B cell (primary cell): ENCODE measurements at regions not wholly inside any gene's neighbourhood (a gene's known extent, or its start where the extent isn't known, plus 50 kb on each side); places are given as distances from the start of the nearest gene placed in this dataset.

ENCODE experiments used
- ATAC-seq: fragments of 200-7000 bp; cut with Tn5 transposase; one replicate; pipeline ENCODE4 v1.10.0; 2021; ENCODE audit warnings: low read depth, mild to moderate bottlenecking, moderate number of reproducible peaks, moderate library complexity
- CTCF ChIA-PET: fragments of 350-600 bp; sonication (Branson Sonifier 250); formaldehyde crosslinking; loops from one replicate; lab custom pipeline; 2021; ENCODE audit warnings: antibody characterized with exemption, inconsistent platforms; lab: Charles Lee
- POLR2A ChIA-PET: fragments of 350-600 bp; sonication (Branson Sonifier 250); formaldehyde crosslinking; loops from one replicate; lab custom pipeline; 2021; ENCODE audit warnings: antibody characterized with exemption; lab: Charles Lee
- DNase-seq: peaks from one replicate; pipeline ENCODE4 v3.0.0; 2013
- H2AFZ ChIP-seq: 2 replicates; pipeline ENCODE4 v1.6.1; 2012; ENCODE audit warnings: mild to moderate bottlenecking, low read depth, low read length; ENCODE audit not compliant: insufficient read depth, poor library complexity, severe bottlenecking
- H3K27ac ChIP-seq, 2 donors: 1 replicate in 1 of 2; 2 replicates in 1 of 2; pipeline ENCODE4 v1.5.1; 2012 to 2013; ENCODE audit warnings: low read length in 2 of 2, mild to moderate bottlenecking in 2 of 2, moderate library complexity in 1 of 2
- H3K27me3 ChIP-seq, 4 experiments: fragments of 200-600 bp in 1 of 4; sonication (generic) in 1 of 4; replicated peaks in 1 of 4; 1 replicate in 2 of 4; 2 replicates in 2 of 4; pipeline versions ENCODE4 v1.6.1 to v1.7.0; 2013 to 2016; ENCODE audit warnings: low read length in 3 of 4, mild to moderate bottlenecking in 2 of 4, mixed read lengths in 1 of 4, moderate library complexity in 1 of 4; ENCODE audit not compliant: insufficient read depth in 4 of 4, control insufficient read depth in 3 of 4; ENCODE audit errors: control extremely low read depth in 1 of 4
- H3K36me3 ChIP-seq, 2 experiments: replicated peaks in 1 of 2; 1 replicate in 1 of 2; 2 replicates in 1 of 2; pipeline versions ENCODE4 v1.6.1 to v1.7.1; 2013; ENCODE audit warnings: low read length in 1 of 2; ENCODE audit not compliant: insufficient read depth in 2 of 2, control insufficient read depth in 1 of 2; ENCODE audit errors: control extremely low read depth in 1 of 2, extremely low read depth in 1 of 2
- H3K4me1 ChIP-seq, 2 donors: fragments of 200-600 bp in 1 of 2; sonication (generic) in 1 of 2; 1 replicate in 1 of 2; 2 replicates in 1 of 2; pipeline versions ENCODE4 v1.5.1 to v1.6.1; 2013 to 2017; ENCODE audit warnings: low read length in 2 of 2; ENCODE audit not compliant: control insufficient read depth in 2 of 2, insufficient read depth in 2 of 2
- H3K4me2 ChIP-seq: replicated peaks from 2 replicates; pipeline ENCODE3; 2012; ENCODE audit warnings: mild to moderate bottlenecking, low read depth, low read length; ENCODE audit not compliant: poor library complexity, severe bottlenecking
- H3K4me3 ChIP-seq, 5 experiments: fragments of 200-600 bp in 1 of 5; sonication (generic) in 1 of 5; 1 replicate in 3 of 5; 2 replicates in 2 of 5; pipeline versions ENCODE4 v1.5.1 to v1.7.0; 2011 to 2016; ENCODE audit warnings: low read length in 4 of 5, mild to moderate bottlenecking in 4 of 5, low read depth in 2 of 5, control low read depth in 1 of 5, moderate library complexity in 1 of 5; ENCODE audit not compliant: insufficient read depth in 1 of 5; ENCODE audit errors: control extremely low read depth in 1 of 5, extremely low read depth in 1 of 5
- H3K79me2 ChIP-seq: fragments of 200-600 bp; sonication (generic); one replicate; pipeline ENCODE4 v1.6.0; 2016; ENCODE audit warnings: low read length; ENCODE audit not compliant: control insufficient read depth, insufficient read depth
- H3K9ac ChIP-seq: fragments of 200-600 bp; sonication (generic); 2 replicates; pipeline ENCODE4 v1.6.1; 2017; ENCODE audit warnings: mild to moderate bottlenecking, low read length, moderate library complexity
- H3K9me3 ChIP-seq, 3 donors: one replicate each; pipeline versions ENCODE4 v1.6.1 to v1.7.1; 2013; ENCODE audit warnings: low read length in 2 of 3; ENCODE audit not compliant: control insufficient read depth in 2 of 3, insufficient read depth in 1 of 3; ENCODE audit errors: control extremely low read depth in 1 of 3
- H4K20me1 ChIP-seq: 2 replicates; pipeline ENCODE4 v1.6.0; 2012; ENCODE audit warnings: mild to moderate bottlenecking, low read length; ENCODE audit not compliant: insufficient read depth, control insufficient read depth, poor library complexity, severe bottlenecking
- H3K27ac Mint-ChIP-seq: one replicate; pipeline ENCODE4 v1.8.0; 2021; ENCODE audit warnings: mixed read lengths
- H3K27me3 Mint-ChIP-seq: one replicate; pipeline ENCODE4 v1.8.0; 2021; ENCODE audit warnings: mixed read lengths
- H3K4me1 Mint-ChIP-seq: one replicate; pipeline ENCODE4 v1.8.0; 2021; ENCODE audit warnings: mixed read lengths
- H3K4me3 Mint-ChIP-seq: one replicate; pipeline ENCODE4 v1.8.0; 2021; ENCODE audit warnings: mixed read lengths
- H3K9me3 Mint-ChIP-seq: one replicate; pipeline ENCODE4 v1.8.0; 2022; ENCODE audit warnings: mixed read lengths; ENCODE audit not compliant: insufficient read depth
- EZH2 ChIP-seq: IDR thresholded peaks from 2 replicates; pipeline ENCODE4 v1.6.1; 2012; ENCODE audit warnings: borderline replicate concordance, low read depth, mild to moderate bottlenecking, moderate library complexity, low read length; ENCODE audit not compliant: insufficient read depth, poor library complexity, severe bottlenecking
- WGBS: methylation state at CpG from one replicate; pipeline ENCODE4 v1.1.5; 2013; ENCODE audit warnings: missing lambda C conversion rate; ENCODE audit not compliant: insufficient coverage; 5-methylcytosine and 5-hydroxymethylcytosine counted together
- intact Hi-C: fragments of 100-400 bp; cut with micrococcal nuclease; formaldehyde crosslinking; loops from one replicate; pipeline ENCODE4 v1.10.0; 2022
- TF ChIP-seq, protein P1 (sequence below): fragments of 200-600 bp; IDR thresholded peaks from one replicate; pipeline ENCODE4 v1.8.0; 2022; ENCODE audit warnings: antibody characterized with exemption, mild to moderate bottlenecking

DNA sequence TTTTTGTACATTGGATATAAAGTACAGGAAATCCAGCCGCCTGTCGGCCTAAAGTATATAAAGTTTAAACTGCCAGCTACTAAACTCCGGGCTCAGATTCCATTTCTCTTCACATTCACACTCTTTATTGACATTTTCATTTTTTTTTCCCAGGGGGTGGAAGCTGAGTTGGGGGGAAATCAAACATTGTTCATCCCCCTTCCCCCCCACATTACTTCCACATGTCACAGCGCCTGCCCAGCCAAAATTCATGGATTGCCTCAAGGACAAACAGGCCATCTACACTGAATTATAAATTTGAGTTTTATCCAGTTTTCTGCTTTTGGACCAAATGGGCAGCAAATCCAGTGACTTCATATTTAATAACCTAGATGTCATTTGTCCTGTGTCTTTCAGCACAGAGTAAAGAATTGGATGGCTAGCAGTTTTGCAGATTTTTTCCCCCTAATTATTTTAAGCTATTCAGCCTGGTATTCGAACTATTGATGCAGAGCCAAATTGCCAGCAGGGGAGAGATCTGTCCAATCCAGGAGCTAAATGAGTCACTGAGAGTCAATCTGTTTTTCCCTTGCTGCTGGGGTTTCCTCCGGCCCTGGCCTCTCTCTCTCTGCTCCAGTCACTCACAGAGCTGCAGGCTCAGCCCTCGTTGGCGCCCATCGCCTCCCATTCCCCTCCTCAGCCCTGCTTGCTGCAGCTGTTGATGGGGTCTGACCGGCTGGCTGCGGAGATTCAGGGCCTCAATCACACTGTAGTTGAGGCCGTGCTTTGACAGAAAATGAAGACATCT, 98.0 kb downstream of the LMO4 start:
- no peak for DNase-seq
- H4K20me1 ChIP-seq, result no peaks in the 10 kb centered on the region
- Mint-ChIP-seq H3K4me1 (no peaks in the 10 kb centered on the region), H3K27ac (no peak overlapping the region), H3K9me3 (no peaks in the 10 kb centered on the region), H3K27me3 (no peaks in the 10 kb centered on the region), H3K4me3 (no peak overlapping the region)
- peaks cover 0 to 5% (median 0%) of the 10 kb centered on the region in 3 donors for H3K9me3 ChIP-seq
- no peak overlapping the region for H3K4me2 ChIP-seq
- no peaks in the 10 kb centered on the region for H3K79me2 ChIP-seq
- ChIA-PET CTCF (no interaction called here), POLR2A (no interaction called here)
- H3K36me3 ChIP-seq, result no peaks in the 10 kb centered on the region
- H3K27ac ChIP-seq, result no peak overlapping the region
- ATAC-seq, result no peak
- no peak overlapping the region for H3K9ac ChIP-seq
- intact Hi-C loops, result no loop called here
- H3K4me3 ChIP-seq, result no peak overlapping the region
- no peak overlapping the region for H2AFZ ChIP-seq
- no peaks in the 10 kb centered on the region for H3K4me1 ChIP-seq
- TF ChIP-seq, protein P1, sequence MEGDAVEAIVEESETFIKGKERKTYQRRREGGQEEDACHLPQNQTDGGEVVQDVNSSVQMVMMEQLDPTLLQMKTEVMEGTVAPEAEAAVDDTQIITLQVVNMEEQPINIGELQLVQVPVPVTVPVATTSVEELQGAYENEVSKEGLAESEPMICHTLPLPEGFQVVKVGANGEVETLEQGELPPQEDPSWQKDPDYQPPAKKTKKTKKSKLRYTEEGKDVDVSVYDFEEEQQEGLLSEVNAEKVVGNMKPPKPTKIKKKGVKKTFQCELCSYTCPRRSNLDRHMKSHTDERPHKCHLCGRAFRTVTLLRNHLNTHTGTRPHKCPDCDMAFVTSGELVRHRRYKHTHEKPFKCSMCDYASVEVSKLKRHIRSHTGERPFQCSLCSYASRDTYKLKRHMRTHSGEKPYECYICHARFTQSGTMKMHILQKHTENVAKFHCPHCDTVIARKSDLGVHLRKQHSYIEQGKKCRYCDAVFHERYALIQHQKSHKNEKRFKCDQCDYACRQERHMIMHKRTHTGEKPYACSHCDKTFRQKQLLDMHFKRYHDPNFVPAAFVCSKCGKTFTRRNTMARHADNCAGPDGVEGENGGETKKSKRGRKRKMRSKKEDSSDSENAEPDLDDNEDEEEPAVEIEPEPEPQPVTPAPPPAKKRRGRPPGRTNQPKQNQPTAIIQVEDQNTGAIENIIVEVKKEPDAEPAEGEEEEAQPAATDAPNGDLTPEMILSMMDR, result no peak
- TF ChIP-seq EZH2, result no peak
- H3K27me3 ChIP-seq, result no peaks in the 10 kb centered on the region
- 98% methylated on average over 8 of the region's 12 CpGs for WGBS

DNA sequence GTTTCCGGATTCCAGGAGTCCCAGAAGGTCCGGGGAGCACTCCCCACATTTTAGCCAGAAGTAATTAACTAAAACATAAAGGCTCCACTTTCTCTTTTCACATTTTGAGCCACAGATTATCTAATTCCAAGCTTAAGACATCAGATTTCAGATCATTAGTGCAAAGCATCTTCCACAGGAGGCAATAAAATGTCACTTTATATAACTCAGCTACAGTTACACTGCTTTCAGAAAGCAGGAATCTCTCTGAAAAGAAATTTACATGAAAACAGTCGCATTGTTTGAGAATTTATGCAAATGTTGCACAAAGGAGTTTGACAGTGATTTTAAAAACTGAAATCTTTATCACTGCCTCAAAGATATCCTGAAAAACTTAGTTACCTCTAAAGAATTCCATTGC, 99.7 kb downstream of the LMO4 start:
- Histone ChIP-seq H3K27ac (no peak overlapping the region), H3K79me2 (no peaks in the 10 kb centered on the region), H3K27me3 (no peaks in the 10 kb centered on the region), H3K4me1 (no peaks in the 10 kb centered on the region), H3K4me3 (no peak overlapping the region), H3K4me2 (no peak overlapping the region), H3K36me3 (no peaks in the 10 kb centered on the region), H3K9me3 (peaks cover 0 to 5% (median 0%) of the 10 kb centered on the region in 3 donors), H4K20me1 (no peaks in the 10 kb centered on the region), H2AFZ (no peak overlapping the region), H3K9ac (no peak overlapping the region)
- CTCF ChIA-PET, result no interaction called here
- no peak for DNase-seq
- POLR2A ChIA-PET, result no interaction called here
- no peak overlapping the region for H3K27ac Mint-ChIP-seq
- TF ChIP-seq EZH2, result no peak
- TF ChIP-seq, protein P1, result no peak
- H3K9me3 Mint-ChIP-seq, result no peaks in the 10 kb centered on the region
- intact Hi-C loops, result no loop called here
- 100% methylated on average over 1 of the region's 3 CpGs for WGBS
- no peak for ATAC-seq
- H3K27me3 Mint-ChIP-seq, result no peaks in the 10 kb centered on the region
- no peaks in the 10 kb centered on the region for H3K4me1 Mint-ChIP-seq
- no peak overlapping the region for H3K4me3 Mint-ChIP-seq
